ENCODE measurements at regions not wholly inside any gene's neighbourhood (a gene's known extent, or its start where the extent isn't known, plus 50 kb on each side); places are given as distances from the start of the nearest gene placed in this dataset.
"Not testable (repeated sequence)": the region's sequence is repeated elsewhere in the genome, so short reads cannot be mapped to it uniquely, and the experiment has no call there.

DNA sequence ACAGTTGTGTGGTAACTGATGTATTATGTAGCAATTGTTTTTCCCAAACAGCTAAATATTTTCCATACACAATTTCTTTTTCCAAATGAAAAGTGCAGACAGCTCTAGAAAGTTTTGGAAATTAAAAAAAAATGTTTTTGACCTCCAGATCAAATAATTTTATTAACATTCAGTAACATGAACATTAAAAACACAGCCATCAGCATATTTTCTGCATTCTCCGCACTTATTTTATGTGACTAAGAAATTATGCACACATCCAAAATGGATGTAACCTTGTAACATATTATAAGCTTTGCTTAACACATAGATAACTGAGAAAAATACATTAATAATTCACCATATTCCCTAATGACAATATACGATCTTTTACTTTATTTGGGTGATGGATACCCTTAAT lies 224.6 kb downstream of the VGLL3 start:
- Mint-ChIP-seq H3K4me3 (no peak overlapping the region), H3K27me3 (ENCODE audit: low read depth) (no peaks in the 10 kb centered on the region), H3K4me1 (peaks cover 15% of the 10 kb centered on the region), H3K27ac (no peak overlapping the region), H3K36me3 (no peaks in the 10 kb centered on the region), H3K9me3 (peaks cover 3% of the 10 kb centered on the region; the same call in 1 of the 2 replicates)
- CTCF ChIA-PET = no interaction called here
- POLR2A ChIA-PET = no interaction called here
- DNase-seq (ENCODE audit: low spot score) (no peak), ATAC-seq (no peak)
- TF ChIP-seq, protein P1, sequence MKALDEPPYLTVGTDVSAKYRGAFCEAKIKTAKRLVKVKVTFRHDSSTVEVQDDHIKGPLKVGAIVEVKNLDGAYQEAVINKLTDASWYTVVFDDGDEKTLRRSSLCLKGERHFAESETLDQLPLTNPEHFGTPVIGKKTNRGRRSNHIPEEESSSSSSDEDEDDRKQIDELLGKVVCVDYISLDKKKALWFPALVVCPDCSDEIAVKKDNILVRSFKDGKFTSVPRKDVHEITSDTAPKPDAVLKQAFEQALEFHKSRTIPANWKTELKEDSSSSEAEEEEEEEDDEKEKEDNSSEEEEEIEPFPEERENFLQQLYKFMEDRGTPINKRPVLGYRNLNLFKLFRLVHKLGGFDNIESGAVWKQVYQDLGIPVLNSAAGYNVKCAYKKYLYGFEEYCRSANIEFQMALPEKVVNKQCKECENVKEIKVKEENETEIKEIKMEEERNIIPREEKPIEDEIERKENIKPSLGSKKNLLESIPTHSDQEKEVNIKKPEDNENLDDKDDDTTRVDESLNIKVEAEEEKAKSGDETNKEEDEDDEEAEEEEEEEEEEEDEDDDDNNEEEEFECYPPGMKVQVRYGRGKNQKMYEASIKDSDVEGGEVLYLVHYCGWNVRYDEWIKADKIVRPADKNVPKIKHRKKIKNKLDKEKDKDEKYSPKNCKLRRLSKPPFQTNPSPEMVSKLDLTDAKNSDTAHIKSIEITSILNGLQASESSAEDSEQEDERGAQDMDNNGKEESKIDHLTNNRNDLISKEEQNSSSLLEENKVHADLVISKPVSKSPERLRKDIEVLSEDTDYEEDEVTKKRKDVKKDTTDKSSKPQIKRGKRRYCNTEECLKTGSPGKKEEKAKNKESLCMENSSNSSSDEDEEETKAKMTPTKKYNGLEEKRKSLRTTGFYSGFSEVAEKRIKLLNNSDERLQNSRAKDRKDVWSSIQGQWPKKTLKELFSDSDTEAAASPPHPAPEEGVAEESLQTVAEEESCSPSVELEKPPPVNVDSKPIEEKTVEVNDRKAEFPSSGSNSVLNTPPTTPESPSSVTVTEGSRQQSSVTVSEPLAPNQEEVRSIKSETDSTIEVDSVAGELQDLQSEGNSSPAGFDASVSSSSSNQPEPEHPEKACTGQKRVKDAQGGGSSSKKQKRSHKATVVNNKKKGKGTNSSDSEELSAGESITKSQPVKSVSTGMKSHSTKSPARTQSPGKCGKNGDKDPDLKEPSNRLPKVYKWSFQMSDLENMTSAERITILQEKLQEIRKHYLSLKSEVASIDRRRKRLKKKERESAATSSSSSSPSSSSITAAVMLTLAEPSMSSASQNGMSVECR (CRISPR knock-in tag; IDR thresholded peaks at IDR 0.05; ENCODE audit: borderline replicate concordance) = no peak
- TF ChIP-seq TCF7 (CRISPR knock-in tag; IDR thresholded peaks at IDR 0.05; ENCODE audit: low read depth) (no peak), FOXP1 (CRISPR knock-in tag; IDR thresholded peaks at IDR 0.05; ENCODE audit: borderline replicate concordance) (no peak), RORB (CRISPR knock-in tag; IDR thresholded peaks at IDR 0.05) (no peak), CREM (CRISPR knock-in tag; IDR thresholded peaks at IDR 0.05) (no peak), TEAD1 (CRISPR knock-in tag; IDR thresholded peaks at IDR 0.05) (no peak), ZBTB21 (CRISPR knock-in tag; IDR thresholded peaks at IDR 0.05; ENCODE audit: borderline replicate concordance) (no peak), ELF4 (CRISPR knock-in tag; IDR thresholded peaks at IDR 0.05; ENCODE audit: low read depth) (no peak), SMAD3 (CRISPR knock-in tag; IDR thresholded peaks at IDR 0.05; ENCODE audit: borderline replicate concordance) (no peak)
- TF ChIP-seq, protein P2, sequence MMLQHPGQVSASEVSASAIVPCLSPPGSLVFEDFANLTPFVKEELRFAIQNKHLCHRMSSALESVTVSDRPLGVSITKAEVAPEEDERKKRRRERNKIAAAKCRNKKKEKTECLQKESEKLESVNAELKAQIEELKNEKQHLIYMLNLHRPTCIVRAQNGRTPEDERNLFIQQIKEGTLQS (CRISPR knock-in tag; conservative IDR thresholded peaks at IDR 0.05) = no peak
- TF ChIP-seq, protein P3, sequence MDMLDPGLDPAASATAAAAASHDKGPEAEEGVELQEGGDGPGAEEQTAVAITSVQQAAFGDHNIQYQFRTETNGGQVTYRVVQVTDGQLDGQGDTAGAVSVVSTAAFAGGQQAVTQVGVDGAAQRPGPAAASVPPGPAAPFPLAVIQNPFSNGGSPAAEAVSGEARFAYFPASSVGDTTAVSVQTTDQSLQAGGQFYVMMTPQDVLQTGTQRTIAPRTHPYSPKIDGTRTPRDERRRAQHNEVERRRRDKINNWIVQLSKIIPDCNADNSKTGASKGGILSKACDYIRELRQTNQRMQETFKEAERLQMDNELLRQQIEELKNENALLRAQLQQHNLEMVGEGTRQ (CRISPR knock-in tag; IDR thresholded peaks at IDR 0.05) = no peak
- TF ChIP-seq, protein P4, sequence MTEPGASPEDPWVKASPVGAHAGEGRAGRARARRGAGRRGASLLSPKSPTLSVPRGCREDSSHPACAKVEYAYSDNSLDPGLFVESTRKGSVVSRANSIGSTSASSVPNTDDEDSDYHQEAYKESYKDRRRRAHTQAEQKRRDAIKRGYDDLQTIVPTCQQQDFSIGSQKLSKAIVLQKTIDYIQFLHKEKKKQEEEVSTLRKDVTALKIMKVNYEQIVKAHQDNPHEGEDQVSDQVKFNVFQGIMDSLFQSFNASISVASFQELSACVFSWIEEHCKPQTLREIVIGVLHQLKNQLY (CRISPR knock-in tag; IDR thresholded peaks at IDR 0.05) = no peak
- TF ChIP-seq, protein P5, sequence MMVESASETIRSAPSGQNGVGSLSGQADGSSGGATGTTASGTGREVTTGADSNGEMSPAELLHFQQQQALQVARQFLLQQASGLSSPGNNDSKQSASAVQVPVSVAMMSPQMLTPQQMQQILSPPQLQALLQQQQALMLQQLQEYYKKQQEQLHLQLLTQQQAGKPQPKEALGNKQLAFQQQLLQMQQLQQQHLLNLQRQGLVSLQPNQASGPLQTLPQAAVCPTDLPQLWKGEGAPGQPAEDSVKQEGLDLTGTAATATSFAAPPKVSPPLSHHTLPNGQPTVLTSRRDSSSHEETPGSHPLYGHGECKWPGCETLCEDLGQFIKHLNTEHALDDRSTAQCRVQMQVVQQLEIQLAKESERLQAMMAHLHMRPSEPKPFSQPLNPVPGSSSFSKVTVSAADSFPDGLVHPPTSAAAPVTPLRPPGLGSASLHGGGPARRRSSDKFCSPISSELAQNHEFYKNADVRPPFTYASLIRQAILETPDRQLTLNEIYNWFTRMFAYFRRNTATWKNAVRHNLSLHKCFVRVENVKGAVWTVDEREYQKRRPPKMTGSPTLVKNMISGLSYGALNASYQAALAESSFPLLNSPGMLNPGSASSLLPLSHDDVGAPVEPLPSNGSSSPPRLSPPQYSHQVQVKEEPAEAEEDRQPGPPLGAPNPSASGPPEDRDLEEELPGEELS (CRISPR knock-in tag; IDR thresholded peaks at IDR 0.05) = no peak
- TF ChIP-seq, protein P6, sequence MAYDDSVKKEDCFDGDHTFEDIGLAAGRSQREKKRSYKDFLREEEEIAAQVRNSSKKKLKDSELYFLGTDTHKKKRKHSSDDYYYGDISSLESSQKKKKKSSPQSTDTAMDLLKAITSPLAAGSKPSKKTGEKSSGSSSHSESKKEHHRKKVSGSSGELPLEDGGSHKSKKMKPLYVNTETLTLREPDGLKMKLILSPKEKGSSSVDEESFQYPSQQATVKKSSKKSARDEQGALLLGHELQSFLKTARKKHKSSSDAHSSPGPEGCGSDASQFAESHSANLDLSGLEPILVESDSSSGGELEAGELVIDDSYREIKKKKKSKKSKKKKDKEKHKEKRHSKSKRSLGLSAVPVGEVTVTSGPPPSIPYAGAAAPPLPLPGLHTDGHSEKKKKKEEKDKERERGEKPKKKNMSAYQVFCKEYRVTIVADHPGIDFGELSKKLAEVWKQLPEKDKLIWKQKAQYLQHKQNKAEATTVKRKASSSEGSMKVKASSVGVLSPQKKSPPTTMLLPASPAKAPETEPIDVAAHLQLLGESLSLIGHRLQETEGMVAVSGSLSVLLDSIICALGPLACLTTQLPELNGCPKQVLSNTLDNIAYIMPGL (CRISPR knock-in tag; IDR thresholded peaks at IDR 0.05) = no peak
- TF ChIP-seq, protein P7, sequence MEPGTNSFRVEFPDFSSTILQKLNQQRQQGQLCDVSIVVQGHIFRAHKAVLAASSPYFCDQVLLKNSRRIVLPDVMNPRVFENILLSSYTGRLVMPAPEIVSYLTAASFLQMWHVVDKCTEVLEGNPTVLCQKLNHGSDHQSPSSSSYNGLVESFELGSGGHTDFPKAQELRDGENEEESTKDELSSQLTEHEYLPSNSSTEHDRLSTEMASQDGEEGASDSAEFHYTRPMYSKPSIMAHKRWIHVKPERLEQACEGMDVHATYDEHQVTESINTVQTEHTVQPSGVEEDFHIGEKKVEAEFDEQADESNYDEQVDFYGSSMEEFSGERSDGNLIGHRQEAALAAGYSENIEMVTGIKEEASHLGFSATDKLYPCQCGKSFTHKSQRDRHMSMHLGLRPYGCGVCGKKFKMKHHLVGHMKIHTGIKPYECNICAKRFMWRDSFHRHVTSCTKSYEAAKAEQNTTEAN (CRISPR knock-in tag; IDR thresholded peaks at IDR 0.05) = no peak

DNA sequence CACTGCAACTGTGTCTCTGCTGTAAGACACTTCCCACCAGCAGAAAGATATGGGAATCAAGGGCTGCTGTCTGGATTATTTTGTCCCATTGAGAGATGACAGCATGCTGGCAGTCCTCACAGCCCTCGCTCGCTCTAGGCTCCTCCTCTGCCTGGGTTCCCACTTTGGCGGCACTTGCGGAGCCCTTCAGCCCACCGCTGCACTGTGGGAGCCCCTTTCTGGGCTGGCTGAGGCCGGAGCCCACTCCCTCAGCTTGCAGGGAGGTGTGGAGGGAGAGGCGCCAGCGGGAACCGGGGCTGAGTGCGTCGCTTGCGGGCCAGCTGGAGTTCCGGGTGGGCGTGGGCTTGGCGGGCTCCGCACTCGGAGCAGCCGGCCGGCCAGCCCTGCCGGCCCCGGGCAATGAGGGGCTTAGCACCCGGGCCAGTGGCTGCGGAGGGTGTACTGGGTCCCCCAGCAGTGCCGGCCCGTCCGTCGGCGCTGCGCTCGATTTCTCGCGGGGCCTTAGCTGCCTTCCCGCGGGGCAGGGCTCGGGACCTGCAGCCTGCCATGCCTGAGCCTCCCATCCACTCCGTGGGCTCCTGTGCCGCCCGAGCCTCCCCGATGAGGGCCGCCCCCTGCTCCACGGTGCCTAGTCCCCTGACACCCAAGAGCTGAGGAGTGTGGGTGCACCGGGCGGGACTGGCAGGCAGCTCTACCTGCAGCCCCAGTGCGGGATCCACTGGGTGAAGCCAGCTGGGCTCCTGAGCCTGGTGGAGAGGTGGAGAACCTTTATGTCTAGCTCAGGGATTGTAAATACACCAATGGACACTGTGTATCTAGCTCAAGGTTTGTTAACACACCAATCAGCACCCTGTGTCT lies 233.4 kb downstream of the VGLL3 start:
- H3K4me1 Mint-ChIP-seq; CTCF ChIA-PET; POLR2A ChIA-PET; DNase-seq (ENCODE audit: low spot score); H3K4me3 Mint-ChIP-seq; ATAC-seq; H3K36me3 Mint-ChIP-seq; H3K27me3 Mint-ChIP-seq (ENCODE audit: low read depth); H3K27ac Mint-ChIP-seq: not testable (repeated sequence)
- peaks cover 19% of the 10 kb centered on the region for H3K9me3 Mint-ChIP-seq

All from WTC11 (cell line).